GM23338 (cell line): ENCODE measurements at regions not wholly inside any gene's neighbourhood (a gene's known extent, or its start where the extent isn't known, plus 50 kb on each side); places are given as distances from the start of the nearest gene placed in this dataset.

Source experiments
- ATAC-seq: fragments of 200-7000 bp; cut with Tn5 transposase; 3 replicates; pipeline ENCODE4 v1.9.1; 2020
- DNase-seq: peaks from one replicate; pipeline ENCODE4 v3.0.0-alpha.2; 2015; ENCODE audit warnings: low spot score
- H2AFZ ChIP-seq: fragments of 200-600 bp; sonication (generic); 2 replicates; pipeline ENCODE4 v1.8.0; 2016; ENCODE audit warnings: antibody characterized with exemption, mild to moderate bottlenecking, moderate library complexity
- H3F3A ChIP-seq: fragments of 200-600 bp; sonication (generic); replicated peaks from 2 replicates; pipeline ENCODE4 v1.8.0; 2017; ENCODE audit warnings: antibody characterized with exemption, mixed run types, low read depth
- H3K27ac ChIP-seq: fragments of 200-600 bp; sonication (generic); 2 replicates; pipeline ENCODE4 v1.6.1; 2016; ENCODE audit warnings: low read depth
- H3K27me3 ChIP-seq: fragments of 200-600 bp; sonication (generic); 2 replicates; pipeline ENCODE4 v1.8.0; 2016; ENCODE audit warnings: mild to moderate bottlenecking, mixed run types, moderate library complexity; ENCODE audit not compliant: insufficient read depth
- H3K36me3 ChIP-seq: fragments of 200-600 bp; sonication (generic); 2 replicates; pipeline ENCODE4 v1.8.0; 2016; ENCODE audit warnings: mild to moderate bottlenecking; ENCODE audit not compliant: insufficient read depth
- H3K4me1 ChIP-seq: fragments of 200-600 bp; sonication (generic); 2 replicates; pipeline ENCODE4 v1.8.0; 2016; ENCODE audit warnings: mild to moderate bottlenecking, moderate library complexity; ENCODE audit not compliant: insufficient read depth
- H3K4me2 ChIP-seq: fragments of 200-600 bp; sonication (generic); 2 replicates; pipeline ENCODE4 v1.7.1; 2017; ENCODE audit warnings: mixed run types
- H3K4me3 ChIP-seq: fragments of 200-600 bp; sonication (generic); 2 replicates; pipeline ENCODE4 v1.6.1; 2016; ENCODE audit warnings: mixed run types
- H3K79me2 ChIP-seq: fragments of 200-600 bp; sonication (generic); replicated peaks from 2 replicates; pipeline ENCODE4 v1.8.0; 2017; ENCODE audit warnings: mild to moderate bottlenecking; ENCODE audit not compliant: insufficient read depth
- H3K9me2 ChIP-seq: fragments of 200-600 bp; sonication (generic); 2 replicates; pipeline ENCODE4 v1.8.0; 2017; ENCODE audit not compliant: insufficient read depth
- H4K20me1 ChIP-seq: fragments of 200-600 bp; sonication (generic); replicated peaks from 2 replicates; pipeline ENCODE4 v1.8.0; 2017; ENCODE audit warnings: mild to moderate bottlenecking; ENCODE audit not compliant: insufficient read depth
- H3K27ac Mint-ChIP-seq: 2 replicates; pipeline ENCODE4 v1.8.0; 2020; ENCODE audit warnings: inconsistent platforms, mild to moderate bottlenecking, moderate library complexity, mixed read lengths
- H3K27me3 Mint-ChIP-seq: 3 replicates; pipeline ENCODE4 v1.8.0; 2022; ENCODE audit warnings: low read depth, mild to moderate bottlenecking, moderate library complexity, mixed read lengths, inconsistent platforms; ENCODE audit not compliant: insufficient read depth, poor library complexity
- H3K36me3 Mint-ChIP-seq: 3 replicates; pipeline ENCODE4 v1.8.0; 2021; ENCODE audit warnings: low read depth, mild to moderate bottlenecking, inconsistent platforms, moderate library complexity, mixed read lengths
- H3K4me1 Mint-ChIP-seq: 3 replicates; pipeline ENCODE4 v1.8.0; 2020; ENCODE audit warnings: mild to moderate bottlenecking, inconsistent platforms, mixed read lengths
- H3K4me3 Mint-ChIP-seq: 3 replicates; pipeline ENCODE4 v1.8.0; 2021; ENCODE audit warnings: moderate library complexity, mild to moderate bottlenecking, inconsistent platforms, mixed read lengths
- H3K9me3 Mint-ChIP-seq: 3 replicates; pipeline ENCODE4 v1.8.0; 2020; ENCODE audit warnings: moderate library complexity, mild to moderate bottlenecking, inconsistent platforms, mixed read lengths
- EZH2phosphoT487 ChIP-seq: fragments of 200-600 bp; sonication (generic); IDR thresholded peaks from one replicate; pipeline ENCODE4 v1.8.1; 2018; ENCODE audit warnings: antibody characterized with exemption; ENCODE audit not compliant: unreplicated experiment
- JUNB ChIP-seq: IDR thresholded peaks from one replicate; pipeline ENCODE4 v1.6.1; 2016; ENCODE audit warnings: antibody characterized with exemption; ENCODE audit not compliant: unreplicated experiment
- POLR2AphosphoS5 ChIP-seq: IDR thresholded peaks from 2 replicates; pipeline ENCODE4 v1.6.1; 2016; ENCODE audit warnings: antibody characterized with exemption, low read depth
- STAT1 ChIP-seq: IDR thresholded peaks from one replicate; pipeline ENCODE4 v1.6.1; 2016; ENCODE audit warnings: antibody characterized with exemption; ENCODE audit not compliant: unreplicated experiment
- ZNF331 ChIP-seq: fragments of 250-450 bp; sonication (Bioruptor Pico); IDR thresholded peaks from 2 replicates; pipeline ENCODE4 v1.5.0; 2020; ENCODE audit warnings: low read depth, mild to moderate bottlenecking, moderate library complexity
- TF ChIP-seq, protein P1 (sequence below): fragments of 250-450 bp; sonication (Bioruptor Pico); IDR thresholded peaks from 2 replicates; pipeline ENCODE4 v1.5.0; 2020; ENCODE audit warnings: mild to moderate bottlenecking, moderate library complexity
- TF ChIP-seq, protein P2 (sequence below), 2 experiments: fragments of 200-600 bp in 1 of 2; sonication (generic) in 1 of 2; conservative IDR thresholded peaks; 2 replicates each; pipeline versions ENCODE4 v1.5.1 to v1.6.1; 2016 to 2017; ENCODE audit warnings: antibody characterized with exemption in 2 of 2, low read depth in 2 of 2, mild to moderate bottlenecking in 2 of 2, moderate library complexity in 1 of 2

DNA sequence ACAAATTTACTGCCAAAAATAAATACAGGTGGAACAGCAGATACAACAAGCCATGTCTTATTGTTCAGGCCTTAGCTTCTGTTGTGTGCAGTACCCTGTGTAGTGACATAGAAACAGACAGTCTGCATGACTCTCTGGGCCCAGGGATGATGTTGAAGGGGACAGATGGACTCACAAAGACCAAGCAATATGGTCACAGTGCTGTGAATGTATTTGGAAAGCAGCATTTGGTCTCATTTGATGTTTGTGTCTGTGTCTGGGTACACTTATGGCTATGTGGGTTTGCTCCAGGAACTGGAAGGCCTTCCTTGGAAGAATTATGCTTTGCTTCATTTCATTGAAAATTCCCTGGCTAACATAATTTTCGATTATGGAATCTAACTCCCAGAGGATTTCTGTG, 158.5 kb downstream of the CDC42EP3 start (continued):
- TF ChIP-seq, protein P1, sequence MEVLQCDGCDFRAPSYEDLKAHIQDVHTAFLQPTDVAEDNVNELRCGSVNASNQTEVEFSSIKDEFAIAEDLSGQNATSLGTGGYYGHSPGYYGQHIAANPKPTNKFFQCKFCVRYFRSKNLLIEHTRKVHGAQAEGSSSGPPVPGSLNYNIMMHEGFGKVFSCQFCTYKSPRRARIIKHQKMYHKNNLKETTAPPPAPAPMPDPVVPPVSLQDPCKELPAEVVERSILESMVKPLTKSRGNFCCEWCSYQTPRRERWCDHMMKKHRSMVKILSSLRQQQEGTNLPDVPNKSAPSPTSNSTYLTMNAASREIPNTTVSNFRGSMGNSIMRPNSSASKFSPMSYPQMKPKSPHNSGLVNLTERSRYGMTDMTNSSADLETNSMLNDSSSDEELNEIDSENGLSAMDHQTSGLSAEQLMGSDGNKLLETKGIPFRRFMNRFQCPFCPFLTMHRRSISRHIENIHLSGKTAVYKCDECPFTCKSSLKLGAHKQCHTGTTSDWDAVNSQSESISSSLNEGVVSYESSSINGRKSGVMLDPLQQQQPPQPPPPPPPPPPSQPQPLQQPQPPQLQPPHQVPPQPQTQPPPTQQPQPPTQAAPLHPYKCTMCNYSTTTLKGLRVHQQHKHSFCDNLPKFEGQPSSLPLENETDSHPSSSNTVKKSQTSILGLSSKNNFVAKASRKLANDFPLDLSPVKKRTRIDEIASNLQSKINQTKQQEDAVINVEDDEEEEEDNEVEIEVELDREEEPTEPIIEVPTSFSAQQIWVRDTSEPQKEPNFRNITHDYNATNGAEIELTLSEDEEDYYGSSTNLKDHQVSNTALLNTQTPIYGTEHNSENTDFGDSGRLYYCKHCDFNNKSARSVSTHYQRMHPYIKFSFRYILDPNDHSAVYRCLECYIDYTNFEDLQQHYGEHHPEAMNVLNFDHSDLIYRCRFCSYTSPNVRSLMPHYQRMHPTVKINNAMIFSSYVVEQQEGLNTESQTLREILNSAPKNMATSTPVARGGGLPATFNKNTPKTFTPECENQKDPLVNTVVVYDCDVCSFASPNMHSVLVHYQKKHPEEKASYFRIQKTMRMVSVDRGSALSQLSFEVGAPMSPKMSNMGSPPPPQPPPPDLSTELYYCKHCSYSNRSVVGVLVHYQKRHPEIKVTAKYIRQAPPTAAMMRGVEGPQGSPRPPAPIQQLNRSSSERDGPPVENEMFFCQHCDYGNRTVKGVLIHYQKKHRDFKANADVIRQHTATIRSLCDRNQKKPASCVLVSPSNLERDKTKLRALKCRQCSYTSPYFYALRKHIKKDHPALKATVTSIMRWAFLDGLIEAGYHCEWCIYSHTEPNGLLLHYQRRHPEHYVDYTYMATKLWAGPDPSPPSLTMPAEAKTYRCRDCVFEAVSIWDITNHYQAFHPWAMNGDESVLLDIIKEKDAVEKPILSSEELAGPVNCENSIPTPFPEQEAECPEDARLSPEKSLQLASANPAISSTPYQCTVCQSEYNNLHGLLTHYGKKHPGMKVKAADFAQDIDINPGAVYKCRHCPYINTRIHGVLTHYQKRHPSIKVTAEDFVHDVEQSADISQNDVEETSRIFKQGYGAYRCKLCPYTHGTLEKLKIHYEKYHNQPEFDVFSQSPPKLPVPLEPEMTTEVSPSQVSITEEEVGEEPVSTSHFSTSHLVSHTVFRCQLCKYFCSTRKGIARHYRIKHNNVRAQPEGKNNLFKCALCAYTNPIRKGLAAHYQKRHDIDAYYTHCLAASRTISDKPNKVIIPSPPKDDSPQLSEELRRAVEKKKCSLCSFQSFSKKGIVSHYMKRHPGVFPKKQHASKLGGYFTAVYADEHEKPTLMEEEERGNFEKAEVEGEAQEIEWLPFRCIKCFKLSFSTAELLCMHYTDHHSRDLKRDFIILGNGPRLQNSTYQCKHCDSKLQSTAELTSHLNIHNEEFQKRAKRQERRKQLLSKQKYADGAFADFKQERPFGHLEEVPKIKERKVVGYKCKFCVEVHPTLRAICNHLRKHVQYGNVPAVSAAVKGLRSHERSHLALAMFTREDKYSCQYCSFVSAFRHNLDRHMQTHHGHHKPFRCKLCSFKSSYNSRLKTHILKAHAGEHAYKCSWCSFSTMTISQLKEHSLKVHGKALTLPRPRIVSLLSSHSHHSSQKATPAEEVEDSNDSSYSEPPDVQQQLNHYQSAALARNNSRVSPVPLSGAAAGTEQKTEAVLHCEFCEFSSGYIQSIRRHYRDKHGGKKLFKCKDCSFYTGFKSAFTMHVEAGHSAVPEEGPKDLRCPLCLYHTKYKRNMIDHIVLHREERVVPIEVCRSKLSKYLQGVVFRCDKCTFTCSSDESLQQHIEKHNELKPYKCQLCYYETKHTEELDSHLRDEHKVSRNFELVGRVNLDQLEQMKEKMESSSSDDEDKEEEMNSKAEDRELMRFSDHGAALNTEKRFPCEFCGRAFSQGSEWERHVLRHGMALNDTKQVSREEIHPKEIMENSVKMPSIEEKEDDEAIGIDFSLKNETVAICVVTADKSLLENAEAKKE (CRISPR knock-in tag): no peak
- no peak for TF ChIP-seq STAT1
- TF ChIP-seq ZNF331: no peak
- no peak for TF ChIP-seq JUNB

GRCh38 chr2:37523814-37524362, 147.6 kb downstream of the CDC42EP3 start:
- H3K4me3 Mint-ChIP-seq: no peak overlapping the region
- H3K27ac ChIP-seq: no peak overlapping the region
- H3K4me3 ChIP-seq: no peak overlapping the region
- H3K9me3 Mint-ChIP-seq: no peaks in the 10 kb centered on the region
- H3K36me3 ChIP-seq: no peaks in the 10 kb centered on the region
- ATAC-seq (no peak), DNase-seq (no peak)
- no peaks in the 10 kb centered on the region for H3F3A ChIP-seq
- H3K4me1 ChIP-seq: no peaks in the 10 kb centered on the region
- H2AFZ ChIP-seq: peak overlapping the region; percentile 90
- H4K20me1 ChIP-seq: no peaks in the 10 kb centered on the region
- no peaks in the 10 kb centered on the region for H3K27me3 Mint-ChIP-seq
- H3K79me2 ChIP-seq: no peaks in the 10 kb centered on the region
- H3K36me3 Mint-ChIP-seq: no peaks in the 10 kb centered on the region
- peaks cover 2% of the 10 kb centered on the region; the same call in 1 of the 3 replicates for H3K4me1 Mint-ChIP-seq
- no peaks in the 10 kb centered on the region for H3K27me3 ChIP-seq
- H3K9me2 ChIP-seq: no peaks in the 10 kb centered on the region
- H3K4me2 ChIP-seq: no peak overlapping the region
- no peak overlapping the region for H3K27ac Mint-ChIP-seq
- TF ChIP-seq STAT1 (no peak), POLR2AphosphoS5 (no peak), EZH2phosphoT487 (no peak), ZNF331 (no peak)
- TF ChIP-seq, protein P1 (CRISPR knock-in tag): no peak
- TF ChIP-seq, protein P2, sequence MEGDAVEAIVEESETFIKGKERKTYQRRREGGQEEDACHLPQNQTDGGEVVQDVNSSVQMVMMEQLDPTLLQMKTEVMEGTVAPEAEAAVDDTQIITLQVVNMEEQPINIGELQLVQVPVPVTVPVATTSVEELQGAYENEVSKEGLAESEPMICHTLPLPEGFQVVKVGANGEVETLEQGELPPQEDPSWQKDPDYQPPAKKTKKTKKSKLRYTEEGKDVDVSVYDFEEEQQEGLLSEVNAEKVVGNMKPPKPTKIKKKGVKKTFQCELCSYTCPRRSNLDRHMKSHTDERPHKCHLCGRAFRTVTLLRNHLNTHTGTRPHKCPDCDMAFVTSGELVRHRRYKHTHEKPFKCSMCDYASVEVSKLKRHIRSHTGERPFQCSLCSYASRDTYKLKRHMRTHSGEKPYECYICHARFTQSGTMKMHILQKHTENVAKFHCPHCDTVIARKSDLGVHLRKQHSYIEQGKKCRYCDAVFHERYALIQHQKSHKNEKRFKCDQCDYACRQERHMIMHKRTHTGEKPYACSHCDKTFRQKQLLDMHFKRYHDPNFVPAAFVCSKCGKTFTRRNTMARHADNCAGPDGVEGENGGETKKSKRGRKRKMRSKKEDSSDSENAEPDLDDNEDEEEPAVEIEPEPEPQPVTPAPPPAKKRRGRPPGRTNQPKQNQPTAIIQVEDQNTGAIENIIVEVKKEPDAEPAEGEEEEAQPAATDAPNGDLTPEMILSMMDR (conservative IDR thresholded peaks at IDR 0.05; ENCODE audit: low read depth in 2 of 2): no peak
